ENCODE measurements at regions not wholly inside any gene's neighbourhood (a gene's known extent, or its start where the extent isn't known, plus 50 kb on each side); places are given as distances from the start of the nearest gene placed in this dataset.

DNA sequence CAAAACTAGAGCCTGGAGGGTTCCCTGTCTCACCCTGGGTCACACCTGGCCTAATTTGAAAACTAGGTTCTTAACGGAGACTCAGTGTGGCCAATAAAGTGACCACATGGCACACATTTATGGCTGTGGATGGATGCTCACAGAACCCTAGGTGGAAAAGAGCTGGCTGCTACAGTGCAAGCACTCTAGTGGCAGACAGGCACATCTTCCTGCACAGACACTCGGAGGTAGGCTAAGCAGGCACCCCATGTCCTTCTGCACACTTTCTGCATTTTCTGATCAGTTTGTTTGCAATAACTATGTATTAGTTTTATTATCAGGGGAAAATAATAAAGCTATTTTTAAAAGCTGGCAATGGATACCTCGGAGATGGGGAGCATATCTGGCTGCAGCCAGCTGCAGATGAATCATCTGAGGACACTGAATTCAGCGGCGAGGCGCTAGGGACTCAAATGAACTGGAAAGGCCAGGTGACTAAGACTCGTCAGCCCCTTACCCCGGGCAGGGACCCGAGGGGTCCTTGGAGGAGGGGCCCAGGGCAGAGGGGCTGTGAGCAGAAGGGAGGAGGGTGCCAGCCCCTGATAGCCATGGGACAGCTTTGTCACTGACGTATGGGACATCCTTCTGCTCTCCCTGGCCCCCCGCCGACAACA is 96.2 kb downstream of the OLFM1 start:
- POLR2A ChIA-PET (ENCODE audit: unreplicated experiment) = no interaction called here
- Histone ChIP-seq H2BK5ac (ENCODE audit: low read depth, low read length, poor library complexity, severe bottlenecking) (no peak overlapping the region), H2AFZ (replicated peaks; ENCODE audit: low read length, poor library complexity) (no peak overlapping the region), H2BK15ac (ENCODE audit: low read depth, low read length) (no peak overlapping the region), H3K4me1 (ENCODE audit: control insufficient read depth, insufficient read depth, low read length) (no peaks in the 10 kb centered on the region), H2BK20ac (ENCODE audit: low read depth, low read length) (no peak overlapping the region), H3K36me3 (ENCODE audit: control insufficient read depth, insufficient read depth, low read length) (no peaks in the 10 kb centered on the region), H4K5ac (ENCODE audit: low read depth, low read length) (no peak overlapping the region), H4K91ac (ENCODE audit: insufficient read depth, low read depth, low read length) (no peak overlapping the region), H3K14ac (replicated peaks; ENCODE audit: low read depth, low read length) (no peak overlapping the region), H3K4me3 (ENCODE audit: insufficient read depth, low read depth, low read length) (no peak overlapping the region), H2AK9ac (replicated peaks; ENCODE audit: low read depth, low read length, poor library complexity) (no peak overlapping the region), H4K20me1 (ENCODE audit: insufficient read depth, low read length) (no peaks in the 10 kb centered on the region), H3K27me3 (ENCODE audit: control insufficient read depth, insufficient read depth, low read length) (peaks cover 2% of the 10 kb centered on the region; the same call in 1 of the 2 replicates), H3K9ac (ENCODE audit: low read depth, low read length) (no peak overlapping the region), H2AK5ac (ENCODE audit: low read depth, low read length) (no peak overlapping the region), H3K27ac (ENCODE audit: insufficient read depth, low read length) (no peak overlapping the region), H3K79me1 (ENCODE audit: low read depth in 1 of 2, low read length in 2 of 2) (no peaks in the 10 kb centered on the region), H4K8ac (ENCODE audit: low read depth in 2 of 2, low read length in 2 of 2) (no peak overlapping the region), H3K9me3 (ENCODE audit: control insufficient read depth, insufficient read depth, low read length) (peaks cover 8% of the 10 kb centered on the region), H3K18ac (ENCODE audit: low read depth, low read length) (no peak overlapping the region), H3K23ac (ENCODE audit: low read depth, low read length) (no peak overlapping the region), H3K56ac (ENCODE audit: extremely low read depth, insufficient read depth, low read length) (no peak overlapping the region), H2BK120ac (ENCODE audit: low read depth, low read length) (no peak overlapping the region), H3K4ac (ENCODE audit: low read depth, low read length) (no peak overlapping the region), H3K9me1 (ENCODE audit: insufficient read depth, low read length) (no peaks in the 10 kb centered on the region), H3K4me2 (ENCODE audit: low read depth, low read length) (no peak overlapping the region)
- intact Hi-C loops (cut with micrococcal nuclease) = no loop called here
- BruUV-seq (replicated peaks) = no TSS peak
- dilution Hi-C loops (cut with HindIII; ENCODE audit: low sequenced_read_pairs, unreplicated experiment) = no loop called here
- DNase-seq (no peak), ATAC-seq (ENCODE audit: low read depth) (no peak)
- CTCF ChIA-PET = no interaction called here
- TF ChIP-seq MAZ (IDR thresholded peaks at IDR 0.05; ENCODE audit: borderline replicate concordance, low read depth, low read length) (no peak), RAD21 (IDR thresholded peaks at IDR 0.05; ENCODE audit: low read length) (no peak), BHLHE40 (IDR thresholded peaks at IDR 0.05; ENCODE audit: low read depth, low read length) (no peak), NFE2L2 (IDR thresholded peaks at IDR 0.05; ENCODE audit: low read depth, low read length) (no peak), SMC3 (IDR thresholded peaks at IDR 0.05; ENCODE audit: low read depth, low read length) (no peak), MAFK (IDR thresholded peaks at IDR 0.05; ENCODE audit: low read depth, low read length) (no peak), POLR2A (IDR thresholded peaks at IDR 0.05; ENCODE audit: low read depth, low read length) (no peak), CHD1 (IDR thresholded peaks at IDR 0.05; ENCODE audit: low read depth, low read length) (no peak), CEBPB (IDR thresholded peaks at IDR 0.05; ENCODE audit: low read depth, low read length) (no peak), RCOR1 (IDR thresholded peaks at IDR 0.05; ENCODE audit: insufficient replicate concordance, low read length) (no peak), FOS (IDR thresholded peaks at IDR 0.05; ENCODE audit: low read depth, low read length) (no peak), RFX5 (IDR thresholded peaks at IDR 0.05; ENCODE audit: low read depth, low read length) (no peak), MXI1 (IDR thresholded peaks at IDR 0.05; ENCODE audit: borderline replicate concordance, low read depth, low read length) (no peak)
- TF ChIP-seq, protein P1, sequence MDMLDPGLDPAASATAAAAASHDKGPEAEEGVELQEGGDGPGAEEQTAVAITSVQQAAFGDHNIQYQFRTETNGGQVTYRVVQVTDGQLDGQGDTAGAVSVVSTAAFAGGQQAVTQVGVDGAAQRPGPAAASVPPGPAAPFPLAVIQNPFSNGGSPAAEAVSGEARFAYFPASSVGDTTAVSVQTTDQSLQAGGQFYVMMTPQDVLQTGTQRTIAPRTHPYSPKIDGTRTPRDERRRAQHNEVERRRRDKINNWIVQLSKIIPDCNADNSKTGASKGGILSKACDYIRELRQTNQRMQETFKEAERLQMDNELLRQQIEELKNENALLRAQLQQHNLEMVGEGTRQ (IDR thresholded peaks at IDR 0.05; ENCODE audit: low read depth, low read length) = no peak
- TF ChIP-seq, protein P2, sequence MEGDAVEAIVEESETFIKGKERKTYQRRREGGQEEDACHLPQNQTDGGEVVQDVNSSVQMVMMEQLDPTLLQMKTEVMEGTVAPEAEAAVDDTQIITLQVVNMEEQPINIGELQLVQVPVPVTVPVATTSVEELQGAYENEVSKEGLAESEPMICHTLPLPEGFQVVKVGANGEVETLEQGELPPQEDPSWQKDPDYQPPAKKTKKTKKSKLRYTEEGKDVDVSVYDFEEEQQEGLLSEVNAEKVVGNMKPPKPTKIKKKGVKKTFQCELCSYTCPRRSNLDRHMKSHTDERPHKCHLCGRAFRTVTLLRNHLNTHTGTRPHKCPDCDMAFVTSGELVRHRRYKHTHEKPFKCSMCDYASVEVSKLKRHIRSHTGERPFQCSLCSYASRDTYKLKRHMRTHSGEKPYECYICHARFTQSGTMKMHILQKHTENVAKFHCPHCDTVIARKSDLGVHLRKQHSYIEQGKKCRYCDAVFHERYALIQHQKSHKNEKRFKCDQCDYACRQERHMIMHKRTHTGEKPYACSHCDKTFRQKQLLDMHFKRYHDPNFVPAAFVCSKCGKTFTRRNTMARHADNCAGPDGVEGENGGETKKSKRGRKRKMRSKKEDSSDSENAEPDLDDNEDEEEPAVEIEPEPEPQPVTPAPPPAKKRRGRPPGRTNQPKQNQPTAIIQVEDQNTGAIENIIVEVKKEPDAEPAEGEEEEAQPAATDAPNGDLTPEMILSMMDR (conservative IDR thresholded peaks at IDR 0.05; ENCODE audit: low read depth, low read length) = no peak
- TF ChIP-seq, protein P3, sequence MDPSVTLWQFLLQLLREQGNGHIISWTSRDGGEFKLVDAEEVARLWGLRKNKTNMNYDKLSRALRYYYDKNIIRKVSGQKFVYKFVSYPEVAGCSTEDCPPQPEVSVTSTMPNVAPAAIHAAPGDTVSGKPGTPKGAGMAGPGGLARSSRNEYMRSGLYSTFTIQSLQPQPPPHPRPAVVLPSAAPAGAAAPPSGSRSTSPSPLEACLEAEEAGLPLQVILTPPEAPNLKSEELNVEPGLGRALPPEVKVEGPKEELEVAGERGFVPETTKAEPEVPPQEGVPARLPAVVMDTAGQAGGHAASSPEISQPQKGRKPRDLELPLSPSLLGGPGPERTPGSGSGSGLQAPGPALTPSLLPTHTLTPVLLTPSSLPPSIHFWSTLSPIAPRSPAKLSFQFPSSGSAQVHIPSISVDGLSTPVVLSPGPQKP (IDR thresholded peaks at IDR 0.05; ENCODE audit: borderline replicate concordance, low read depth, low read length) = no peak
- in situ Hi-C loops (cut with MboI; ENCODE audit: low sequenced_read_pairs) = no loop called here
- WGBS, 2 experiments (ENCODE audit: extremely low coverage in 2 of 2, insufficient read length in 1 of 2) = 30% methylated on average over 2 of the region's 12 CpGs; no CpG with 5 or more reads in 1 of the 2 experiments

Measured in IMR-90 (cell line).